Spleen (tissue), 7 donors: ENCODE measurements at regions not wholly inside any gene's neighbourhood (a gene's known extent, or its start where the extent isn't known, plus 50 kb on each side); places are given as distances from the start of the nearest gene placed in this dataset.

Source experiments
- CTCF ChIP-seq, 11 experiments: fragments of 200-600 bp in 7 of 11; fragments of 450-650 bp in 4 of 11; sonication (generic) in 4 of 11; IDR thresholded peaks in 8 of 11; conservative IDR thresholded peaks in 3 of 11; 1 replicate in 7 of 11; 2 replicates in 4 of 11; pipeline versions ENCODE4 v1.4.0 to v1.8.0; 2016 to 2021; ENCODE audit warnings: antibody characterized with exemption in 11 of 11, inconsistent platforms in 4 of 11, mild to moderate bottlenecking in 1 of 11
- POLR2A ChIP-seq, 3 donors: fragments of 450-650 bp; IDR thresholded peaks; one replicate each; pipeline ENCODE4 v1.5.1; 2017; ENCODE audit warnings: antibody characterized with exemption in 3 of 3, mild to moderate bottlenecking in 1 of 3
- POLR2AphosphoS5 ChIP-seq, 3 donors: sonication (generic); formaldehyde crosslinking; IDR thresholded peaks; one replicate each; pipeline ENCODE4 v1.5.1; 2017; ENCODE audit warnings: antibody characterized with exemption in 3 of 3
- donor health status: DM: no; HTN: no; CAD: no; lungs with moderate emphysema.
- donor health status: DM: no; HTN: no; CAD: no.
- donor health status: DM: no; HTN: no; CAD: no.

GRCh38 chr2:65586516-65586915, 154.1 kb upstream of the SPRED2 start:
- TF ChIP-seq CTCF (IDR thresholded peaks at IDR 0.05 in 8 of 11, conservative IDR thresholded peaks at IDR 0.05 in 3 of 11) (no peak), POLR2A (IDR thresholded peaks at IDR 0.05) (no peak), POLR2AphosphoS5 (IDR thresholded peaks at IDR 0.05) (no peak)
